HL-60 (cell line): ENCODE measurements at regions not wholly inside any gene's neighbourhood (a gene's known extent, or its start where the extent isn't known, plus 50 kb on each side); places are given as distances from the start of the nearest gene placed in this dataset.

Experiments used
- POLR2AphosphoS5 ChIP-seq: IDR thresholded peaks from 2 replicates; pipeline ENCODE4 v1.6.1; 2012; ENCODE audit warnings: low read depth
- TF ChIP-seq, protein P1 (sequence below): IDR thresholded peaks from one replicate; pipeline ENCODE4 v1.5.1; 2011; ENCODE audit warnings: low read length, control low read depth, inconsistent platforms; ENCODE audit not compliant: insufficient read depth

DNA sequence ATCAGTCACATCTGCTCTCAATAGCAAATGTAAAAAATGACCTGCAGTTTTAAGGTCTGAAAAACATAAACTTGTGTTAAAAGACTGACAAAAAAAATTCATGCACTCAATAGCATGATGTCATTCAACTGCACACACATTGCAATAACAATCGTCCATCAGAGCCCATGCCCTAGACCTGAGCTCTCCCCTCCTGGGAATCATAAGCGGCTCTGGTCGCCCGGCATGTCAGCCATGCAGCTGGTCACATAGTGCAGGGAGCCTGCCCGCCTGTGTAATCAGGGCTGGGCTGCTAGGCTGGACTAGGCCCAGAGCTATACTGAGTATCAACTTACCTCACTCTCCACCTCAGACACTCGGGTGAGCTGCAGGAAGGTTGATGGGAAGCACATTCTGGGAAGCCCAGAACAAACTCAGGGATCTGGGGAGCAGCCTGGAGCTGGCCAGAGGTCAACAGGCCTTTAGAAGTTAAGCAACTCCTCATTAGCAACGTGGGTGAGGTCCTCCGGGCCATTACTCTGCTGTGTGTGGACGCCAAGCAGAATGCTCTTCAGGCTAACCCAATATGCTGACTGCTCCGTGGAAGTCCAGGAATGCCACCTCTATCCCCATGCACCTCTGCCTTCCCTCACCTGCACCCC is 165.5 kb downstream of the TTC32 start:
- TF ChIP-seq, protein P1, sequence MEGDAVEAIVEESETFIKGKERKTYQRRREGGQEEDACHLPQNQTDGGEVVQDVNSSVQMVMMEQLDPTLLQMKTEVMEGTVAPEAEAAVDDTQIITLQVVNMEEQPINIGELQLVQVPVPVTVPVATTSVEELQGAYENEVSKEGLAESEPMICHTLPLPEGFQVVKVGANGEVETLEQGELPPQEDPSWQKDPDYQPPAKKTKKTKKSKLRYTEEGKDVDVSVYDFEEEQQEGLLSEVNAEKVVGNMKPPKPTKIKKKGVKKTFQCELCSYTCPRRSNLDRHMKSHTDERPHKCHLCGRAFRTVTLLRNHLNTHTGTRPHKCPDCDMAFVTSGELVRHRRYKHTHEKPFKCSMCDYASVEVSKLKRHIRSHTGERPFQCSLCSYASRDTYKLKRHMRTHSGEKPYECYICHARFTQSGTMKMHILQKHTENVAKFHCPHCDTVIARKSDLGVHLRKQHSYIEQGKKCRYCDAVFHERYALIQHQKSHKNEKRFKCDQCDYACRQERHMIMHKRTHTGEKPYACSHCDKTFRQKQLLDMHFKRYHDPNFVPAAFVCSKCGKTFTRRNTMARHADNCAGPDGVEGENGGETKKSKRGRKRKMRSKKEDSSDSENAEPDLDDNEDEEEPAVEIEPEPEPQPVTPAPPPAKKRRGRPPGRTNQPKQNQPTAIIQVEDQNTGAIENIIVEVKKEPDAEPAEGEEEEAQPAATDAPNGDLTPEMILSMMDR, result no peak
- TF ChIP-seq POLR2AphosphoS5, result no peak
